Stimulated activated CD8-positive, alpha-beta memory T cell treated with anti-CD3 and anti-CD28 coated beads, Interleukin-15, amount 100 ng/mL, for 48 hours (primary cell): ENCODE measurements at regions not wholly inside any gene's neighbourhood (a gene's known extent, or its start where the extent isn't known, plus 50 kb on each side); places are given as distances from the start of the nearest gene placed in this dataset.

Experiments used
- DNase-seq, 2 donors: peaks; one replicate each; pipeline ENCODE4 v3.0.0-alpha.2; 2020; ENCODE audit warnings: low read depth in 2 of 2

DNA sequence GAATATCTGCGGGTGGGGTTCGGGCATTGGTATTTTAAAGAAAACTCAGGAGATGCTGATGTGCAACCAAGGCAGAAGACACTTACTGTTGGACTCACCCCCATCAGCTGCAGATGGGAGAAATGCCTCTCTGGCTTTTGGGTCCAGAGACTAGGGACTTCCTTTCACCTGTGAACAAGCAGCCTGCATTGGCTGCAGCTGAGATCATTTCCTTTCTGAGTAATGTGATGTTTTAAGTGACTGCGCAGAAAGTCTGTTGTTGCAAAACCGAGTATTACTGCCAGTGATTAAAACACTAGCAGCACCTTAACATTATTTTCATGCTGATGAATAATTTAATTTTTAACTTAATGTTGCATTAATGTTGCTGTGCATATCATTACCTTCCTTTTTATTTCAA, 143.0 kb downstream of the TSN start:
- DNase-seq: no peak

DNA sequence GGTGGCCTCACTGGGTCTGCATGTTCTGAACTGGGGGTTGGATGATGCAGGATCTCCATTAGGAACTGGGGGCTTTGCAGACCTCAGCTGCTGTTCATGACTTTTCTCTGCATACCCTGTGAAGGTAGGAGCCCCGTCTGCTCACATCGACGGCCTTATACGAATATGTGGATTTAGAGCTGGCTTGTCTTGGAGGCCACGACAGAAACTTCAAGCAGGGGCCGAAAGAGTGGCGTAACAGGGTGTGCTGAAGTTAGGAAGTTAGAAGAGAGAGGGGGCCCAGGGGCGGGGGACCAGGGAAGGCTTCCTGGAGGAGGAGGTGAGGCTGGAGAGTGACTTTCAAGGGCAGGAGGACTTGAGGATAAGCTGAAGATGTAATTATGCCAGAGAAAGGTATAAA, 144.9 kb downstream of the TSN start:
- no peak for DNase-seq

DNA sequence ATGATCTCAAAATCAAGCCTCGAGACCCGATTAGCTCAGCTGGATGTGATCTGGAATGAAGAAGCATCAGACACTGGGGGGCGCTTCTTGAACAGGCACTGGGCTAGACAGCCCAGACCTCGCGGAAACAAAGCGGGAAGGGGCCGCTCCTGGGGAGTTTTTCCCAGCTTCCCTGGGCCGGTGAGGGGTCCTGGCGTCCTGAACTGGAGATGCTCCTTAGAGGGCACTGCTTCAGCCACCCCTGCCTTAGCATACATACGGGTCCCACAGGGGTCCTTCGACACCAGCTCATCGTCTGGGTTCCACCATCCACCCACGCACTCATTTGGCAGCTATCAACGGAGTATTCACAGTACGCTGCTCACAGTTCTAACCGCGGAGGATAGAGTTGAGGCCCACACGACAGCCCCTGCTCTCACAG, 146.7 kb downstream of the TSN start:
- DNase-seq: no peak

DNA sequence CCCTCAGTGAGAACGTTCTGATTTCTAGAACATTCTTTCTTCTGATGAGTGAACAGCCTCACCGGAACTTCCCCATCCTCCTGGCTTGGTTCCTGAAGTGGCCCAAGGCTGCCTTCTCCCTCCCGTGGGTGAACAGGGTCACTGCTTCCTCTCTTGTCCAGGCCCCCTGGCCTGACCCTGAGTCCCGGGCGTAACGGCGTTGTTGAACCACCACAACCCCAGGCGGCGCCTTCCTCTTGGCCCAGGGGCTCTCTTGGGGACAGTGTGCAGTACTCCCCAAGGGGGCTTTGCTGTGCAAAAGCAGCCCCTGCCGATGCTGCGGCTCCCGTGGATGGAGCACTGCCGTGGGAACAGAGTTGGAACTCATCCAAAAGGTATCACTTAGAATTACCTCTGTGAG, 147.2 kb downstream of the TSN start:
- DNase-seq: no peak

DNA sequence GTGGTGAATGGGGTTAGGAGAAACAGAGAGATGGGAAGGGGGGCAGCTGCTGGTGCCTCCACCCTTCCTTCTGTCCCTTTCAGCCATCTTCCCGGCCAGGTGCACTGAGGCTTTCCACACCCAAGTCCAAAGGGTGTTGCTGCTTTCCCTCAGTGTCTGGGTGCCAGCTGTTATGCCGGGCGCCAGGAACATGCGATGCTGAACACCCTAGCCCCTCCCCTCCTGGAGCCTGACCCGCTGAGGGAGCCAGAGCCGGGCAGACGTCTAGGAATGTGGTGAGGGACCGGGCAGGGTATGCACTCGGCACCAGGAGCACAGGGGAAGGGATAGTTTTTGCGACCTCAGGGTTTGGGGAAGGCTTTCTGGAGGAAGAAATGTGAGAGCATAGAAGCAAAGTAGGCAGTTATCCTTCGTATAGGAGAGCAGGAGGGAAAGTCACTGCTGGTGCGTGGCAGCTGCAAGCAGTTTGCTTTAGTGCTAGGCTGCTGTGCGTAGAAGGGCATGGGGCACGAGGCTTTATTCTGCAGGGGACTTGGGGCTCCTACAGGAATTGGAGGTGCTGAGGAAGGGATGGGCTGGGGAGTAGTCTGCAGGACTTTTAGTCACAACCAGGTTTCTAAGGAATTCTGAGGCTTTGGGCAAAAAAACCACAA, 147.7 kb downstream of the TSN start:
- DNase-seq: no peak

DNA sequence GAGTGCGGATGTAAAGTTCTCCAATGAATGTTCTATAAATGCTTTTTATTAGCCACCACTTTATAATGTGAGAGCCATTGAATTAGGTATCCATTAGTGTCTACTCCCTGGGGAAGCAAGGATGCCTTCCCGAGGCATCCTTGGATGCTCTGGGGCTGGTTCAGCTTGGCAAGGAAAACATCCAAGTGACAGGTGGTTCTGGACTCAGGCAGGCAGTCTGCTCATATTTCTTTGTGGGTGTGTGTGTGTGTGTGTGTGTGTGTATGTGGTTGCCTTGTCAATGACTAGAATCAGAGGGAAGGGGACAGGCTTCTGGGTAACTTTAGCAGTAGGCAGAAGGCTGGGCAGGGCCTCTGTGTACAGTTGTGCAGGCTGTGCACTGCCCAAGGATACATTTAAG, 149.2 kb downstream of the TSN start:
- no peak for DNase-seq

DNA sequence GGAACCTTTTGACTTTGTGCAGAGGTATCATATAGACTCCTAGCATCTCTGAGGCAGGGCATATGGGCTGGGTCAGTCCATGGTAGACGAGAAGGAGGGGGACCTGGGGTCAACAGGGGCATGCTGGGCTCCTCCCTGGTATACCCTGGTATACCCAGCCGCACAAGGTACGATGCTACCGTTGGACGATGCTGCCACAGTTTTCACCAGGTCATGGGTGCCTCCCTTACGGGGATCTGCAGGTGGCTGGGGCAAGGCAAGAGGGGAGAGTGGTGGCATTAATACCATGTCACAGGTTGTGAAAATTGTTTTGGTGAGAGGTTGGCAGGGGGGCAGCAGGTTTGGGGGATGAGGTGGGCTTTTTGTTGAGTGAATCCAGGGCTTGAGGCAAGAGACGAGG, 149.8 kb downstream of the TSN start:
- no peak for DNase-seq

DNA sequence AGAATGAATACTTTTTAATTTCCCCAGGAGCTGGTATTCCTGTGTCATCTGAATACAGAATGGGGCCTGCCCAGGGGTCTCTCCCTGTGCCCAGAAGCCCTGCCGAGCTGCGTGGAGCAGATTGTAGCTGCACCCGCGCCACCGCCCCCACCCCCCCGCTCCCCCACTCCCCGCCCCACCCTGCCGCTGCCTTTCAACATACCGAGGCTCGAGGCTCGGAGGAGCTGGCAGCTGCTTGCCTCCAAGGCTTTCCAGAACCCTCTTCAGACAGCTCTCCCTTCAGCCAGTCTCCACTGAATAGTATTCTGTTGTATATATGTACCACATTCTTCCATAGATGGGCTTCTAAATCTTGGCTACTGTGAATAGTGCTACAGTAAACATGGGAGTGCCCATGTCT, 150.7 kb downstream of the TSN start:
- DNase-seq: no peak

DNA sequence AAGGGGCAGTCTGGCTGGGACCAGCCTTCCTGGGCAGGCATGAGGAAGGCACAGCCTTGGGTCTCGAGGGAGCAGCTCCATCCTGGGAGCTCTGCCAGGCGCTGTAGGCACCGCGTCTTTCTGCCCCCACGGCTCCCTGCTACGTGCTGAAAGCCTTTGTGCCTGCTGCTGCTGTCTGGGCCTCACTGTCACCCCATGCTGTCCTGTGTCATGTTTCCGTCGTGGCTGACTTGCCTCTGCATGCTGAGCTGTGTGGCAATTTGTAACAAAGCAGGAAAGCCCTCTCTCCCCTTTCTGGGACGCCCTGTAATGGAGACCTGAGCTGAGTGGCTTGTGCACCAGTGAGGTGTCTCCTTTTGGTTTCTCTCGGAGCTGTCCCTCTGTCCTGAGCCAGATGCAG, 152.5 kb downstream of the TSN start:
- DNase-seq: no peak

DNA sequence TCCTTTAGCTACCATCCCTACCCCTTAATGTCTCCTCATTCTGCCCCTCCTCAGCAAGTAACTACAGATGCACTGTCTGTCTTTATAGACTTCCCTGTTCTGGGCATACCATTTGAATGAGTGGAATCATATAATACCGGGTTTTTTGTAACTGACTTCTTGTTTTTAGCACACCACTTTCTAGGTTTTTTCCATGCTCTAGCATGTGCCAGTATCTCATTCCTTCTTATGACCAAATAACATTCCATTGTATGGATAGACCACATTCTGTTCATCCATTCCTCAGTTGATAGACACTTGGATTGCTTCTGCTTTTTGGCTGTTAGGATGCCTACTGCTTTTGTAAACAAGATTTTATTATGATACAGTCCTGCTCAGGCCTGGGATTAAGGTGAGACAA, 154.7 kb downstream of the TSN start:
- DNase-seq: no peak

DNA sequence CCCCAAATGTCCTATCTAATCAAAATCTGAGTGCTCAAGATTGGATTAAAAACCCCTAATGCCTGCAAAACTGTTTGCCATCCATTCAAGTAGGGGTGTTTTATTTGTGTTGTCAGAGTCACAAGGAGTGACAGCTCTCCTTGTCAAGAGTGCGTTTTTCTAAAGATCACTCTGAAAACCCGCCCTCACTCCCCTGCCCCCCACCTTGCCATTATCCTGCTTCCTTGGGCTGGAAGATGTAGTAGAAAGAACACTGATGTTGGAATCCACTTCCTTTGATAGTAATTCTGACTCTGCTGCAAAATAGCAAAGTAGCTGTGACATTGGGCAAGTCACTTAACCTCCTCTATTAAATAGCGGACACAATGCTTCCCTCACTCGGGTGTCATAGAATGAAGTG, 155.6 kb downstream of the TSN start:
- no peak for DNase-seq

DNA sequence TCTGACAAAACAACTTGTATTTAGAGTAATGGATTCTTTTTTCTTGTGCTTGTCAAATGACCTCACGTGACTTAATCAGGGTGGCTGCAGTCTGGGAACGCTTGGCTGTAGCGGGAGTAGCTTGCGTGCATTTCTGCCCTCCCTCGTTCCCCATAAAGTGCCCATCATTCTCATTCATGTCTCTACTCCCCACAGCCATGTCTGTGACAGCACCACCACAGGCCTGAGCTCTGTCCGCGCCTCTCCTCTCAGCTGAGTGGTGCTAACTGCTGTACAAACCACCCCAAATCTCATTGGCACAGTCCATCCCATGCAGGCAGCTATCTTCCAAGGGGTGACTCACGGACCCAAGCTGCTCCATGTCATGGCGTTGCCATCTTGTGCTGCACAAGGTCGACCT, 161.7 kb downstream of the TSN start:
- DNase-seq: no peak

DNA sequence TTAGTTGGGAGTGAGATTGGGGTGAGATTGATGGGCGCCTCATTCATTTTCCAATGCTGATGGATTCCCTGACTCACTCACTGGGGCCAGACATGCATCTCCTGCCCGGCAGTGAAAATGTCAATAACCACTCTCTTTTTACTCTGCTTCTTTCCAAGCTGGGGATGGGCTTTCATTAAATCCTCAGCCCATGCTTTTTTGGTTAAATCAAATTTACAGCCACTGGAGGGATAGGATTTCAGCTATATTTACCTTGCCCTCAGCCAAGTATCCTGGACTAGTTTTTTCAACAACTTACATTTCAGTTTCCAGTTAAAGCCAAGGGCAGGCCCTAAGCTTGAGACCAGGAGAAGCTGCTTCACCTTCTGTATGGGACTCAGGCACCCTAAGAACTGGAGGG, 162.8 kb downstream of the TSN start:
- DNase-seq: no peak

DNA sequence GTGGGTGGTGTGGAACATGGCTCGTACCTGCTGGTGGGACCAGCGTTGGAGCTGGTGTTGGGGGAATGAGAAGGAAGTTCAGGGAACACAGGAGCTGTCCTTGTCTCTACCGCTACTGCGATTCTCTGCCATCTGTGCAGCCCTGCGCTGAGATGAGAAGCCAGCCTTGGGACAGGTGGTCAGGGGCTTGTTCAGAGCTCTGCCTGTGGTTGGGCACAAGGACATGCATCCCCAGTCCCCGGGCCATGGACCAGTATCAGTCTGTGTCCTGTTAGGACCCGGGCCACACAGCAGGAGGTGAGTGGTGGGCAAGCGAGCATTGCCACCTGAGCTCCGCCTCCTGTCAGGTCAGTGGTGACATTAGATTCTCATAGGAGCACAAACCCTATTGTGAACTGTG, 164.4 kb downstream of the TSN start:
- DNase-seq: no peak

DNA sequence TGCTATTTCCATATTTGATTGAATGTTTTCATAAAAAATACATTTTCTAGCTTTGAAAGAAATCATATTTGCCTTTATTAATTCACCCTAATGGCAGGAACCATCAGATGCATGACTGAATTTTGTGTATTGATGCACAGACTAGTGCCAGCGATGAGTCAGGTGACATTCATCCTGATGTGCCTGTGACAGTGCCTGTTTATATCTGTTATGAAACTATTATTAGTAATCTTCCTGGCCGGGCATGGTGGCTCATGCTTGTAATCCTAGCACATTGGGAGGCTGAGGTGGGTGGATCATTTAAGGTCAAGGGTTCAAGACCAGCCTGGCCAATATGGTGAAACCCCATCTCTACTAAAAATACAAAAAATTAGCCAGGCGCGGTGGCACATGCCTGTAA, 170.0 kb downstream of the TSN start:
- no peak for DNase-seq

DNA sequence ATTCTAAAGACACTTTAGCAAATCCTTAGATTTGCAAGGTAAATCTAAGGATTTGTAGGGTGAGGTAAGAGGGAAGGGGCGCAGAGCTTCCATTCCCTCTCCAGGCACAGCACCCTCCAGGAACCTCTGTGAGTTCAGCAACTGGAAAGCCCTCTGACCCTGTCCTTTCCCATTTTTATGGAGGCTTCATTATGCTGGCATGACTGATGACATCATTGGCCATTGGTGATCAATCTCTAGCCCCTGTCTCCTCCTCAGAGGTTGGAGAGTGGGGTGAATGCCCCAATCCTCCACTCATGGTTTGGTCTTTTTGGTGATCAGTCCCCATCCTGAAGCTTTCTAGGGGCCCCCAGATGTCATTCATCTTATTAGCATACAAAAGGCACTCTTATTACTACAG, 187.8 kb downstream of the TSN start:
- DNase-seq: no peak

DNA sequence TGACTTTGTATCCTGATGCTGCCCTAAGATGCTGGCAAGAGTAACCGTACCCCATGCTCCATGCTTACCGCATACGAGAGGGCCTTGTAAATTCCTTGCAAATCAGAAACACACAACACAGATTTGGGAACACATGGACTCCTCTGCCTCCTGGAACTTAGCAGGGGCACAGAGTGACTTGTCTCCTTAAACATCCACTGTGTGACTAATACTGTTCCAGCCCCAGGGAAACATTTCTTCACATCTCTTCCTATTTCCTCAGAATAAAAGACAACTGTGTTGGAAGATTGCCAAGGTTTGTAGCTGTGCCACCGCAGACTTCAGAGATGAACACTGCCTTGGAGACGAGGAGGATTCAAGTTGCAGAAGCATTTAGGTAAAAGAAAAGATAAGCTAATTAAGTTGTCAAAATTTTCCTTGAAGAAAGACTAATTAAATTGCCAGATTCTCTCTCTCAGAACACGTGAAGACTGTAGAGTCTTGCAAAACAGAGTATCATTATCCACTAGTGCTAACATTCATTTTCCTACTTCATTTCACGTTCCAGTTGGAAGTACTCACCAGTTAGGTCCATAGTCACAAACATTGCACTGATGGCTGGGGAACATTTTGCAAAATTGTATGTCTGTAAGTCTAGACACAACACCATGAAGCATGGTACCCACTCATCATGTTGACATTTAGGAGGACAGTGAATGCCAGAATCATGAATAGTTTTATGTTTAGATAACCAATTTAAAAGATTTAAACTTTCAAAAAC, 188.8 kb downstream of the TSN start:
- DNase-seq: no peak

DNA sequence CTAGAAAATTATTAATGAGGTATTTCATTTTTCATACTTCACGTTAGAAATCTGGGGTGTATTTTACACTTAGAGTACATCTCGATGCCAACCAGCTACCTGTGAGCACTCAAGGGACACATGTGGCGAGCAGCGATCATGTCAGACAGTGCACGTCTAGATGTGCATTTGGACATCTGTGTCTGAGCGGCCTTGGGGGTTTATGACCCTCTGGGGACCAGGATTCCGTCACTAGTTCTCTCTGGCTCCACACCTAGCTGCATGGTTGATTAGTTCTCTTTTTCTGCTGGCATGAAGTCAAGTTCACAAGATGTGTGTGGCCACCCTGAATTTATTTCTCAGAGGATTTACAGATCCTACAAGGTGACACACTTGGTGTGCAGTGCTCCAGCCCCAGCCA, 192.2 kb downstream of the TSN start:
- no peak for DNase-seq

DNA sequence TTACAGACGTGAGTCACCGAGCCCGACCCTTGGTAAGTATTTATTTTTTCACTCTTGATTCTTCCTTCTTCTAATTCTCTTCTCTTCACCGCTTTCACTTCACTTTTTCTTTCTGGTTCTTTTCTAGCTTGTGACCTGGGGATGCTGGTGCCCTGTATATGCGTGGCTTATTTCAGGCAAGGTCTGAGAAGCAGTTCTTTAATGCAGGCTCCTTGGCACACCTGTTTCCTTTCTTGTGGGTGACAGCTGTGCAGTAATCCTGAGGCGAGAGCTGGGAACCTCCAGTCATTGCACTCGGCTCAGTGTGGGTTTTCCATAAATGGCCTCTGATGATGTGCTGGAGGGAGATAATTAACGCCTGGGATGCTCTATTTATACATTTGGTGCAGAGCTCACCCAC, 193.8 kb downstream of the TSN start:
- DNase-seq: no peak

DNA sequence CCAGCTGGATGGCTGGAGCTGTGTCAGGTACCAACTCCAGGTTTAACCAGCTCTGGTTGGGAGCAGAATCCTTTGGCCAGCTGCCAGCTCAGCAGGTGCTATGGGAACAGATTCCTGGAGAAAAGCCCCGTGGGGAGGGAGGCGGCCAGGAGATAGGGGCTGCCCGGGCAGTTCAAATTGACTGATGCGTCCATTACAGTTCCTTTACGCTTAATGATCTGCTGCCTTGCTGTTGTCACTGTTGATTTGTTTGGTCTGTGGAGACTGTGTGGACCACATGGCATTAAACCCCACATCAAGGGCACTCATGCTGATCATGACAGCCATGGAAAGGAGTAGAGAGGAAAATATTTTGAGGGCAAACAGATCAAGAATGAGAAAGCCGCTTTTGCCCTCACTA, 200.0 kb downstream of the TSN start:
- DNase-seq: no peak

DNA sequence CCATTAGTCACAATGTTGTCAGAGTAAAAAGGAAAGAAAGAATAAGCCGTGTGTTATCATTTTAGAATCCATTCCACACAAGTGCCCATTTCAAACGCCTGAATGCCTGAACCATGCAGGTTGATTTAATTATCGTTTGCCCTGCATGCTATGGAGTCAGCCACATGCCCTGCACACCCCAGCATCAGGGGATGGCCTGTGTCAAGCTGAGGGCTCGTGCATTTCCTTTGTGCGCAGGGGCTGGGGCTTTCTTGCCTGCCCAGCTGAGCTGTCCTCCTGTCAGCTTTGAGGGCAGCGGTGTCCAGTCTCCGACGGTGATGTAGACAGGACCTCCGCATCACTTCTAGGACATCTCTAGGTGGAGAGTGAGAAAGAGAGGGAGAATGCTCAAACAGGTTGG, 200.4 kb downstream of the TSN start:
- DNase-seq: no peak

DNA sequence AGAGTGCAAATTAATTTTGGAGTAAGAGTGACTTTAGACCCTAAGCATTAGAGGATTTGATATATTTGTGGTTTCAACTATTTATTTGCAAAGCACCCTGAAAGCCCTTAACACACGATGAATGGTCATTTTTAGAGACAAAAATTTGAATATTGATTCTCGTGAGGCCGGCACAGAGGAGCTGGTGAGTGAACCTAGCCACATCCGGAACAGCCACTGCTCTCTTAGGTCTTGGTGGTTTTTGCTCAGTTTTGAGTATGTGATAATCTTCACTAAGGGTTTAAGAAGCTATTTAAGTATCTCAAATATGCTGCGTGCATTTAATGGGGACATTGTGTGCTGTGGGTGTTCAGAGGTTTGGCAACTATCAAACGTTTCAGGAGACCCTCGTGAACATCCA, 204.8 kb downstream of the TSN start:
- no peak for DNase-seq

DNA sequence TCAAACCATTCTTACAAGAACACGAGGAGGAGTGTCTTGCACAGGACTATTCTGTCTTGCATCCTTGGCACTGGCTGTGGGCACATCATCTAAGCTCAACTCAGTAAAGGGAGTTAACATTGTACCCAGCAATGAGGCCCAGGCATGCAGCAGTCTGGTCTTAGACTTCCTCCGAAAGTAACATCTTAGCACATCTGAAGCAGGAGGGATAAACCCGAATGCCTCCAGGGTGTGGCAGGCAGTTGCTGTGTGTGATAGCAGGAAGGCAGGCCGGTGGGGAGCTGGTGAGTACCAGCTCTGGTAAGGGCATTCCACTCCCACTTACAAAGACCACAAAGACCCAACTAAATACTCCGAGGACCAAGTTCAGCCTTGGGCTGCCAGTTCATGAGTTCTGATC, 206.3 kb downstream of the TSN start:
- DNase-seq: no peak

DNA sequence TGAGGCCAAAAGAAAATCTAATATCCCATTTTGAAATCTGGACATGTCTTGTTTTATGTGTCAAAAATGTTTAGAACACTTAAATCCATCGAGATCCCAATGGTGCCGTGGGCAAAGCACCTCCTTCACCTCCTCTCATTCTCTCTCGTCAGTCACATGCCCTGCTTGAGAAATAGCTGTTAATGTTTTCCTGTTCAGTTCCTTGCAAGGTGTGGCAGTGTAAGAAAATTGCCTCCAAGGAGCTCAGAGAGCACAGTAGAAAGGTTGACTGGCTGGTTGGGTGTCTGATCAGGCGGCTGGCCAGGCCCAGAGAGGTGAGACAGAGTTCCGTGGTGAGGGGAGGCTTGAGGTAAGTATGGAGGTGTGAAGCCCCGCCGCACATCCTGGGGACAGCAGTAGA, 210.2 kb downstream of the TSN start:
- no peak for DNase-seq
